ENCODE measurements at regions not wholly inside any gene's neighbourhood (a gene's known extent, or its start where the extent isn't known, plus 50 kb on each side); places are given as distances from the start of the nearest gene placed in this dataset.

DNA sequence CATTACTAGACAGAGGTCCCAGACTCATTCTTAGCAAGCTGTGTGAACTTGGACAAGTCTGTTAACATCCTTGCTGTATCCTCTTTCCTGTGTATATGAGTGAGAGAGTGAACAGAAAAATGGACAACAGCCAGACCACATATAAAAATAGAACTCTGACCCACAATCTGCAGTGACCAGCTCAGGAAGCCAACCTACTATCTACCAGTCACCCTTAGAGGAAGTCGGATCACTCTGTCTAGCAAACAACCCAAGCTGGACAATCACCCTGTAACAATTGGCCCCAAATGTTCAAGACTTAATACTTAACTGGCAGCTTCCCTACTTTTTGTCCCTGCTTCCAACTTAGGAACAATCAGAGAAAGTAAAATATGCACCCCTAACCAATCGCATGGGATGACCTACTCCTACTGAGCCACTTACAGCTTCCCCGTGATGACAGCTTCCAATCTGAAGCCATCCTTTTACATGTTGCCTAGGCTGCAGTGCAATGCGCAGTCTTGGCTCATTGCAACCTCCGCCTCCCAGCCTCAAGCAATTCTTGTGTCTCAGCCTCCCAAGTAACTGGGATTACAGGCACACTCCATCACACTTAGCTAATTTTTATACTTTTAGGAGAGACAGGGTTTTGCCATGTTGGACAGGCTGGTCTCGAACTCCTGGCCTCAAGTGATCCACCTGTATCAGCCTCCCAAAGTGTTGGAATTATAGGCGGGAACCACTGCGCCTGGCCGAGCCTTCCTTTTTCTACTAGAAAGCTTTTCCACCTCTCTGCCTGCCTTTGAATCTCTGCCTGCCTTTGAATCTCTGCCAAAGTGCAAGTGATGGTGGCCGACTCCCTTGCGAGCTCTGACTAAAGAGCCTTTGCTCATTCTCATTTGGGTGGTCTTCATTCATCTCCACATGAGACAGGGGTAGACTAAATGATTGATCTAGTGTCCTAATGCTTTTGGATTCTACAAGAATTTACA is 158.3 kb upstream of the NDUFV2 start:
- Histone ChIP-seq H3K9me2 (replicated peaks; ENCODE audit: low read length) (no peaks in the 10 kb centered on the region), H3K4me2 (ENCODE audit: low read length) (peak overlapping the region; percentile 36), H3F3A (ENCODE audit: low read length, unreplicated experiment) (peaks cover 17% of the 10 kb centered on the region), H3K4me1 (ENCODE audit: insufficient read depth, low read length) (peaks cover 49% of the 10 kb centered on the region), H3K36me3 (ENCODE audit: low read depth, low read length) (no peaks in the 10 kb centered on the region; the same call in 1 of the 2 replicates), H3K9me3 (ENCODE audit: low read length) (peaks cover 5% of the 10 kb centered on the region; the same call in 1 of the 2 replicates), H4K20me1 (ENCODE audit: low read length) (no peaks in the 10 kb centered on the region), H3K27me3 (ENCODE audit: low read length) (no peaks in the 10 kb centered on the region), H2AFZ (ENCODE audit: low read length) (no peak overlapping the region), H3K27ac (ENCODE audit: low read length) (peak overlapping the region; percentile 60), H3K79me2 (ENCODE audit: low read length) (no peaks in the 10 kb centered on the region), H3K4me3 (ENCODE audit: low read length) (no peak overlapping the region), H3K9ac (ENCODE audit: low read length) (no peak overlapping the region)
- BruUV-seq (replicated peaks), result no TSS peak
- TF ChIP-seq EZH2 (IDR thresholded peaks at IDR 0.05; ENCODE audit: low read length, unreplicated experiment), result no peak
- TF ChIP-seq, protein P1, sequence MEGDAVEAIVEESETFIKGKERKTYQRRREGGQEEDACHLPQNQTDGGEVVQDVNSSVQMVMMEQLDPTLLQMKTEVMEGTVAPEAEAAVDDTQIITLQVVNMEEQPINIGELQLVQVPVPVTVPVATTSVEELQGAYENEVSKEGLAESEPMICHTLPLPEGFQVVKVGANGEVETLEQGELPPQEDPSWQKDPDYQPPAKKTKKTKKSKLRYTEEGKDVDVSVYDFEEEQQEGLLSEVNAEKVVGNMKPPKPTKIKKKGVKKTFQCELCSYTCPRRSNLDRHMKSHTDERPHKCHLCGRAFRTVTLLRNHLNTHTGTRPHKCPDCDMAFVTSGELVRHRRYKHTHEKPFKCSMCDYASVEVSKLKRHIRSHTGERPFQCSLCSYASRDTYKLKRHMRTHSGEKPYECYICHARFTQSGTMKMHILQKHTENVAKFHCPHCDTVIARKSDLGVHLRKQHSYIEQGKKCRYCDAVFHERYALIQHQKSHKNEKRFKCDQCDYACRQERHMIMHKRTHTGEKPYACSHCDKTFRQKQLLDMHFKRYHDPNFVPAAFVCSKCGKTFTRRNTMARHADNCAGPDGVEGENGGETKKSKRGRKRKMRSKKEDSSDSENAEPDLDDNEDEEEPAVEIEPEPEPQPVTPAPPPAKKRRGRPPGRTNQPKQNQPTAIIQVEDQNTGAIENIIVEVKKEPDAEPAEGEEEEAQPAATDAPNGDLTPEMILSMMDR (conservative IDR thresholded peaks at IDR 0.05; ENCODE audit: low read depth, low read length), result no peak
- no peak for TF ChIP-seq EZH2phosphoT487 (IDR thresholded peaks at IDR 0.05; ENCODE audit: borderline replicate concordance, low read length)
- ATAC-seq (peak; percentile 69), DNase-seq (peak; percentile 89)
- intact Hi-C loops (cut with micrococcal nuclease), result no loop called here
- CTCF ChIA-PET, result interaction anchor here (0.6 to 1.1 kb wide), 3 partner anchors 44 to 214 kb away, joined by 3 read pairs; no protein-coding TSS in a partner anchor
- POLR2A ChIA-PET (ENCODE audit: unreplicated experiment), result interaction anchor here (0.5 kb wide), 2 partner anchors 28 to 144 kb away, joined by 3 to 4 read pairs; no protein-coding TSS in a partner anchor

DNA sequence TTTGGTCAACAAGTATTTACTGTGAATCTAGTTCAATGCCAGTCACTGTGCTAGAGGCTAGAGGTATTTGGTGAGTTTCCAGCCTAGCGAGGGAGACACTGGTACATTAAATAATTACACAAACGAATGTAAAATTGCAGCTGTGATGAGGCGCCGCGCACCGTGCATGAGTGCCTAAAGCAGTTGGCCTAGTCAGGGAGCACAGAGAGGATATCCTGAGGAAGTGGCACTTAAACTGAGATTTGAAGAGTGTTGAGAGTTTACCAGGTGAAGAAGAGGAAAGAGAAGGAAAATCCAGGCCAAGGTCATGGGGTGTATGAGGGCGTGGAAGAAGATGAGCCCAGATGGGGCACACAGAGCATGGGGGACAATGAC is 157.6 kb upstream of the NDUFV2 start:
- peaks cover 18% of the 10 kb centered on the region for H3F3A ChIP-seq (ENCODE audit: low read length, unreplicated experiment)
- TF ChIP-seq EZH2 (IDR thresholded peaks at IDR 0.05; ENCODE audit: low read length, unreplicated experiment) (no peak), EZH2phosphoT487 (IDR thresholded peaks at IDR 0.05; ENCODE audit: borderline replicate concordance, low read length) (no peak)
- TF ChIP-seq, protein P1 (conservative IDR thresholded peaks at IDR 0.05; ENCODE audit: low read depth, low read length), result no peak
- POLR2A ChIA-PET (ENCODE audit: unreplicated experiment), result no interaction called here
- no peaks in the 10 kb centered on the region for H4K20me1 ChIP-seq (ENCODE audit: low read length)
- H3K9me2 ChIP-seq (replicated peaks; ENCODE audit: low read length), result no peaks in the 10 kb centered on the region
- peaks cover 5% of the 10 kb centered on the region; the same call in 1 of the 2 replicates for H3K9me3 ChIP-seq (ENCODE audit: low read length)
- peak overlapping the region; percentile 56; the same call in 1 of the 2 replicates for H3K27ac ChIP-seq (ENCODE audit: low read length)
- no peaks in the 10 kb centered on the region; the same call in 1 of the 2 replicates for H3K36me3 ChIP-seq (ENCODE audit: low read depth, low read length)
- no TSS peak for BruUV-seq (replicated peaks)
- ATAC-seq (no peak), DNase-seq (no peak)
- H3K4me3 ChIP-seq (ENCODE audit: low read length), result no peak overlapping the region
- intact Hi-C loops (cut with micrococcal nuclease), result loop anchor here (5.0 kb wide), 2 partner anchors 37 to 148 kb away; no protein-coding TSS in a partner anchor
- no peak overlapping the region for H2AFZ ChIP-seq (ENCODE audit: low read length)
- no peaks in the 10 kb centered on the region for H3K27me3 ChIP-seq (ENCODE audit: low read length)
- H3K9ac ChIP-seq (ENCODE audit: low read length), result no peak overlapping the region
- no peaks in the 10 kb centered on the region for H3K79me2 ChIP-seq (ENCODE audit: low read length)
- peak overlapping the region; percentile 36; the same call in 1 of the 2 replicates for H3K4me2 ChIP-seq (ENCODE audit: low read length)
- CTCF ChIA-PET, result no interaction called here
- peaks cover 55% of the 10 kb centered on the region for H3K4me1 ChIP-seq (ENCODE audit: insufficient read depth, low read length)

All from PC-3 (cell line).